H1 (cell line): ENCODE measurements at regions not wholly inside any gene's neighbourhood (a gene's known extent, or its start where the extent isn't known, plus 50 kb on each side); places are given as distances from the start of the nearest gene placed in this dataset.

Source experiments
- CTCF ChIA-PET: fragments of 300-600 bp; sonication (Branson Sonifier 250); formaldehyde crosslinking; loops from one replicate; lab custom pipeline; 2021; ENCODE audit not compliant: partially characterized antibody; lab: Charles Lee
- POLR2A ChIA-PET: fragments of 300-600 bp; sonication (Branson Sonifier 250); formaldehyde crosslinking; loops from one replicate; lab custom pipeline; 2021; ENCODE audit warnings: inconsistent platforms; ENCODE audit not compliant: partially characterized antibody; lab: Charles Lee
- DNase-seq, 2 experiments: peaks; one replicate each; pipeline versions ENCODE4 v3.0.0 to v3.0.0-alpha.2; 2010 to 2022; ENCODE audit warnings: low spot score in 2 of 2, low read depth in 1 of 2, mixed read lengths in 1 of 2
- FAIRE-seq: peaks from 2 replicates; lab custom pipeline; 2011; peaks lifted over from hg19 to GRCh38; lab: Jason Lieb, UNC
- H2AFZ ChIP-seq: 2 replicates; pipeline ENCODE4 v1.8.1; 2012; ENCODE audit warnings: low read length, inconsistent platforms
- H2AK5ac ChIP-seq: 2 replicates; pipeline ENCODE4 v1.6.1; 2013; ENCODE audit warnings: low read depth, low read length
- H2BK120ac ChIP-seq: replicated peaks from 2 replicates; pipeline ENCODE3; 2013; ENCODE audit warnings: low read depth, low read length, inconsistent platforms
- H2BK12ac ChIP-seq: 2 replicates; pipeline ENCODE4 v1.6.1; 2013; ENCODE audit warnings: low read depth, low read length
- H2BK15ac ChIP-seq: 2 replicates; pipeline ENCODE4 v1.6.1; 2013; ENCODE audit warnings: low read length
- H2BK20ac ChIP-seq: 2 replicates; pipeline ENCODE4 v1.6.1; 2013; ENCODE audit warnings: low read length
- H2BK5ac ChIP-seq: 2 replicates; pipeline ENCODE4 v1.6.1; 2013; ENCODE audit warnings: low read depth, low read length
- H3K14ac ChIP-seq: 2 replicates; pipeline ENCODE4 v1.6.1; 2013; ENCODE audit warnings: inconsistent platforms; ENCODE audit not compliant: insufficient read length
- H3K18ac ChIP-seq: 2 replicates; pipeline ENCODE4 v1.6.1; 2013; ENCODE audit warnings: low read length; ENCODE audit errors: extremely low read depth
- H3K23ac ChIP-seq: 2 replicates; pipeline ENCODE4 v1.6.1; 2013; ENCODE audit warnings: inconsistent platforms; ENCODE audit not compliant: insufficient read length
- H3K23me2 ChIP-seq: 2 replicates; pipeline ENCODE4 v1.6.1; 2013; ENCODE audit warnings: low read depth, low read length
- H3K27ac ChIP-seq: 2 replicates; pipeline ENCODE4 v1.6.1; 2011; ENCODE audit warnings: low read depth, low read length, inconsistent platforms
- H3K27me3 ChIP-seq, 4 experiments: replicated peaks in 1 of 4; 1 replicate in 1 of 4; 2 replicates in 3 of 4; pipeline versions ENCODE4 v1.6.1 to v1.8.1; 2011 to 2013; ENCODE audit warnings: low read length in 3 of 4, mild to moderate bottlenecking in 3 of 4, inconsistent platforms in 2 of 4, mixed read lengths in 2 of 4, moderate library complexity in 1 of 4; ENCODE audit not compliant: control insufficient read depth in 3 of 4, insufficient read depth in 3 of 4; ENCODE audit errors: extremely low read depth in 1 of 4
- H3K36me3 ChIP-seq, 4 experiments: 2 replicates each; pipeline versions ENCODE4 v1.6.1 to v1.8.1; 2011 to 2013; ENCODE audit warnings: mild to moderate bottlenecking in 4 of 4, low read length in 3 of 4, moderate library complexity in 2 of 4, control low read depth in 1 of 4, inconsistent platforms in 1 of 4; ENCODE audit not compliant: insufficient read depth in 4 of 4, control insufficient read depth in 2 of 4
- H3K4ac ChIP-seq: replicated peaks from 2 replicates; pipeline ENCODE3; 2013; ENCODE audit warnings: low read length, low read depth, mixed read lengths, inconsistent platforms; ENCODE audit not compliant: insufficient read length
- H3K4me1 ChIP-seq, 4 experiments: replicated peaks in 1 of 4; 1 replicate in 1 of 4; 2 replicates in 3 of 4; pipeline versions ENCODE4 v1.6.1 to v1.8.1; 2011 to 2013; ENCODE audit warnings: low read length in 3 of 4, inconsistent platforms in 2 of 4, mixed read lengths in 1 of 4; ENCODE audit not compliant: insufficient read depth in 4 of 4, control insufficient read depth in 3 of 4
- H3K4me2 ChIP-seq, 2 experiments: 2 replicates each; pipeline versions ENCODE4 v1.6.1 to v1.8.1; 2011 to 2013; ENCODE audit warnings: low read depth in 2 of 2, low read length in 2 of 2, control low read depth in 1 of 2, inconsistent platforms in 1 of 2, mild to moderate bottlenecking in 1 of 2; ENCODE audit not compliant: insufficient read depth in 1 of 2
- H3K4me3 ChIP-seq, 4 experiments: fragments of 200-600, 300-600 bp in 1 of 4; sonication (generic), shearing (Covaris generic), sonication (Bioruptor Twin) in 1 of 4; 2 replicates each; pipeline versions ENCODE4 v1.5.1 to v1.8.1; 2011 to 2016; ENCODE audit warnings: low read length in 4 of 4, low read depth in 3 of 4, control low read depth in 2 of 4, inconsistent platforms in 2 of 4, mild to moderate bottlenecking in 2 of 4, mixed read lengths in 1 of 4, moderate library complexity in 1 of 4; ENCODE audit not compliant: insufficient read depth in 2 of 4; ENCODE audit errors: extremely low read depth in 1 of 4
- H3K56ac ChIP-seq: replicated peaks from 2 replicates; pipeline ENCODE3; 2013; ENCODE audit warnings: low read depth, mild to moderate bottlenecking, mixed read lengths, low read length, inconsistent platforms; ENCODE audit not compliant: insufficient read length
- H3K79me1 ChIP-seq: 2 replicates; pipeline ENCODE4 v1.6.1; 2013; ENCODE audit warnings: low read depth, low read length, control low read depth
- H3K79me2 ChIP-seq, 2 experiments: 2 replicates each; pipeline versions ENCODE4 v1.6.1 to v1.8.1; 2012 to 2013; ENCODE audit warnings: low read length in 2 of 2, mild to moderate bottlenecking in 2 of 2, inconsistent platforms in 1 of 2; ENCODE audit not compliant: insufficient read depth in 2 of 2, control insufficient read depth in 1 of 2
- H3K9ac ChIP-seq, 4 experiments: replicated peaks in 1 of 4; 1 replicate in 1 of 4; 2 replicates in 3 of 4; pipeline versions ENCODE4 v1.6.1 to v1.8.1; 2011 to 2013; ENCODE audit warnings: low read depth in 3 of 4, low read length in 3 of 4, control low read depth in 2 of 4, mild to moderate bottlenecking in 2 of 4, moderate library complexity in 2 of 4, inconsistent platforms in 1 of 4; ENCODE audit errors: extremely low read depth in 1 of 4
- H3K9me3 ChIP-seq, 2 experiments: 2 replicates each; pipeline versions ENCODE4 v1.6.1 to v1.8.1; 2012 to 2013; ENCODE audit warnings: mild to moderate bottlenecking in 2 of 2, moderate library complexity in 2 of 2, control low read depth in 1 of 2, inconsistent platforms in 1 of 2, low read depth in 1 of 2, low read length in 1 of 2, mixed read lengths in 1 of 2; ENCODE audit not compliant: insufficient read depth in 2 of 2
- H4K20me1 ChIP-seq, 2 experiments: replicated peaks in 1 of 2; 2 replicates each; pipeline versions ENCODE3 to v1.8.1; 2011 to 2013; ENCODE audit warnings: inconsistent platforms in 2 of 2, low read length in 2 of 2, mild to moderate bottlenecking in 1 of 2; ENCODE audit not compliant: insufficient read depth in 2 of 2, control insufficient read depth in 1 of 2
- H4K5ac ChIP-seq: 2 replicates; pipeline ENCODE4 v1.6.1; 2013; ENCODE audit warnings: low read length, low read depth, mixed read lengths, inconsistent platforms; ENCODE audit not compliant: insufficient read length
- H4K8ac ChIP-seq: 2 replicates; pipeline ENCODE4 v1.8.0; 2013; ENCODE audit warnings: mild to moderate bottlenecking, moderate library complexity, low read length, inconsistent platforms; ENCODE audit not compliant: insufficient read depth; ENCODE audit errors: extremely low read depth
- H4K91ac ChIP-seq: replicated peaks from 2 replicates; pipeline ENCODE3; 2013; ENCODE audit warnings: low read length, mixed read lengths, inconsistent platforms; ENCODE audit not compliant: insufficient read length
- CTCF ChIP-seq, 3 experiments: IDR thresholded peaks; 1 replicate in 2 of 3; 2 replicates in 1 of 3; pipeline versions ENCODE4 v1.5.1 to v1.6.1; 2011; ENCODE audit warnings: low read length in 3 of 3, mild to moderate bottlenecking in 3 of 3, inconsistent platforms in 2 of 3, low read depth in 1 of 3, moderate library complexity in 1 of 3; ENCODE audit not compliant: insufficient read depth in 1 of 3; ENCODE audit errors: control extremely low read depth in 1 of 3
- FOSL1 ChIP-seq: IDR thresholded peaks from 2 replicates; pipeline ENCODE4 v1.6.1; 2011; ENCODE audit warnings: mild to moderate bottlenecking, low read depth, low read length, moderate library complexity; ENCODE audit not compliant: insufficient read depth
- JUND ChIP-seq: IDR thresholded peaks from 2 replicates; pipeline ENCODE4 v1.6.1; 2011; ENCODE audit warnings: mild to moderate bottlenecking, improper control_type of control experiment, low read length
- MAFK ChIP-seq: IDR thresholded peaks from 2 replicates; pipeline ENCODE4 v1.6.1; 2012; ENCODE audit warnings: low read depth, mild to moderate bottlenecking, improper control_type of control experiment, low read length
- RNF2 ChIP-seq: fragments of 200-900, 300-1000 bp; sonication (generic); IDR thresholded peaks from 2 replicates; pipeline ENCODE4 v1.7.1; 2016; ENCODE audit warnings: borderline replicate concordance, low read depth, mild to moderate bottlenecking, antibody characterized with exemption, low read length; ENCODE audit not compliant: poor library complexity, severe bottlenecking; ENCODE audit errors: missing control alignments
- SAP30 ChIP-seq: fragments of 300-600 bp; sonication (generic); IDR thresholded peaks from 2 replicates; pipeline ENCODE4 v1.7.1; 2012; ENCODE audit warnings: low read length, moderate library complexity, mild to moderate bottlenecking, inconsistent platforms; ENCODE audit not compliant: insufficient read depth, insufficient replicate concordance
- SIN3A ChIP-seq, 2 experiments: IDR thresholded peaks in 1 of 2; conservative IDR thresholded peaks in 1 of 2; 2 replicates each; pipeline ENCODE4 v1.6.1; 2011 to 2012; ENCODE audit warnings: low read length in 2 of 2, improper control_type of control experiment in 1 of 2, low read depth in 1 of 2, mild to moderate bottlenecking in 1 of 2
- SIX5 ChIP-seq: IDR thresholded peaks from 2 replicates; pipeline ENCODE4 v1.6.1; 2011; ENCODE audit warnings: mild to moderate bottlenecking, low read depth, low read length
- SP4 ChIP-seq: IDR thresholded peaks from 2 replicates; pipeline ENCODE4 v1.6.1; 2012; ENCODE audit warnings: low read length, inconsistent platforms
- USF2 ChIP-seq: IDR thresholded peaks from 2 replicates; pipeline ENCODE4 v1.6.1; 2011; ENCODE audit warnings: low read length, improper control_type of control experiment
- WGBS, 2 experiments: shearing (Covaris generic) in 1 of 2; methylation state at CpG; one replicate each; pipeline versions ENCODE4 v1.1.6 to v1.1.7; 2013 to 2015; ENCODE audit warnings: low lambda C conversion rate in 2 of 2, mixed read lengths in 2 of 2, inconsistent platforms in 1 of 2, low coverage in 1 of 2, missing lambda C conversion rate in 1 of 2; ENCODE audit not compliant: insufficient replicate concordance in 2 of 2, insufficient coverage in 1 of 2, insufficient read length in 1 of 2; ENCODE audit errors: extremely low coverage in 1 of 2, missing lambda C conversion rate in 1 of 2; 5-methylcytosine and 5-hydroxymethylcytosine counted together

GRCh38 chr2:81974216-81974615 lies 1669.7 kb upstream of the LRRTM1 start:
- Histone ChIP-seq H3K4ac (no peak overlapping the region), H3K18ac (no peak overlapping the region), H3K4me1 (peaks cover 0 to 4% (median 0%) of the 10 kb centered on the region in 4 experiments; a peak in 1 of 7 replicates), H3K4me3 (no peak overlapping the region), H3K9ac (no peak overlapping the region), H4K5ac (no peak overlapping the region), H2AFZ (no peak overlapping the region), H3K79me1 (no peaks in the 10 kb centered on the region), H3K36me3 (no peaks in the 10 kb centered on the region), H3K9me3 (peaks cover 0 to 2% of the 10 kb centered on the region in 2 experiments; a peak in 1 of 4 replicates), H3K23ac (no peak overlapping the region), H2BK15ac (no peak overlapping the region), H3K4me2 (no peak overlapping the region), H2BK5ac (no peak overlapping the region), H4K91ac (no peak overlapping the region), H3K14ac (no peak overlapping the region), H3K56ac (no peak overlapping the region), H3K23me2 (no peaks in the 10 kb centered on the region), H3K79me2 (no peaks in the 10 kb centered on the region), H3K27ac (no peak overlapping the region), H2BK120ac (no peak overlapping the region), H2BK12ac (no peak overlapping the region), H2AK5ac (no peak overlapping the region), H3K27me3 (no peaks in the 10 kb centered on the region), H2BK20ac (no peak overlapping the region), H4K8ac (no peak overlapping the region), H4K20me1 (no peaks in the 10 kb centered on the region)
- FAIRE-seq (no peak), DNase-seq (no peak)
- 79% methylated on average over 1 of the region's 1 CpG; no CpG with 5 or more reads in 1 of the 2 experiments for WGBS, 2 experiments
- ChIA-PET CTCF (no interaction called here), POLR2A (no interaction called here)
- TF ChIP-seq FOSL1, result no peak
- no peak for TF ChIP-seq MAFK
- TF ChIP-seq SIX5, result no peak
- TF ChIP-seq CTCF (IDR thresholded peaks at IDR 0.05; ENCODE audit: control extremely low read depth in 1 of 3, insufficient read depth in 1 of 3, low read depth in 1 of 3, low read length in 3 of 3), result no peak
- TF ChIP-seq SIN3A (conservative IDR thresholded peaks at IDR 0.05 in 1 of 2, IDR thresholded peaks at IDR 0.05 in 1 of 2; ENCODE audit: low read depth in 1 of 2, low read length in 2 of 2), result no peak
- TF ChIP-seq USF2, result no peak
- TF ChIP-seq SP4, result no peak
- no peak for TF ChIP-seq JUND
- no peak for TF ChIP-seq RNF2
- no peak for TF ChIP-seq SAP30
